ENCODE measurements at regions not wholly inside any gene's neighbourhood (a gene's known extent, or its start where the extent isn't known, plus 50 kb on each side); places are given as distances from the start of the nearest gene placed in this dataset.

DNA sequence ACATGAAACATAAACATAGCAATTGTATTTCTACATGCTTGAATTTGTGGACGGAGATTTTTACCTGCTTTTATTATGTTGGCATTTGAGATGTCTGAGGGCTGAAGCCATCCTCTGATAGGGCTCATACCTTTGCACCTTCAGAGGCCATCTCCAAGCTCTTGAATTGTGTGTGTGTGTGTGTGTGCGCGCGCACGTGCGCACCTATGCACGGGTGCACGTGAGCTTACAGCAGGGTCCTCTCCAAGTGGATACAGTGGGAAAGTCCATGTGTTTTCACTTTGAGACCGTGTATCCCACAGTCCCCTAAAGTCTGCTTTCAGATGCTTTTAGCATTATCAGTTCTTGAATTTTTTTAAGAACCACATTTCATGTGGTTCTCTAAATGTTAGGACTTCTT lies 178.6 kb downstream of the RAB11FIP2 start:
- 84 to 86% methylated on average over 9 of the region's 9 CpGs for WGBS, 2 donors
- no peak overlapping the region for H3K4me3 ChIP-seq
- intact Hi-C loops (cut with DNase I; ENCODE audit: low total_unique reads), result no loop called here
- no peaks in the 10 kb centered on the region for H3K9me3 ChIP-seq
- TF ChIP-seq POLR2A (IDR thresholded peaks at IDR 0.05) (no peak), CTCF (IDR thresholded peaks at IDR 0.05) (no peak)
- no peak overlapping the region for H3K27ac ChIP-seq
- DNase-seq, result no peak
- H3K36me3 ChIP-seq (ENCODE audit: low read depth, missing control alignments), result no peaks in the 10 kb centered on the region
- H3K4me1 ChIP-seq, result no peaks in the 10 kb centered on the region
- H3K27me3 ChIP-seq, result no peaks in the 10 kb centered on the region

- intact Hi-C loops (cut with DNase I; ENCODE audit: low total_unique reads), result no loop called here
- TF ChIP-seq POLR2A (IDR thresholded peaks at IDR 0.05), result no peak
- TF ChIP-seq CTCF (IDR thresholded peaks at IDR 0.05), result no peak
Measured at GRCh38 chr10:117875793-117876192, 170.9 kb downstream of the RAB11FIP2 start.

DNA sequence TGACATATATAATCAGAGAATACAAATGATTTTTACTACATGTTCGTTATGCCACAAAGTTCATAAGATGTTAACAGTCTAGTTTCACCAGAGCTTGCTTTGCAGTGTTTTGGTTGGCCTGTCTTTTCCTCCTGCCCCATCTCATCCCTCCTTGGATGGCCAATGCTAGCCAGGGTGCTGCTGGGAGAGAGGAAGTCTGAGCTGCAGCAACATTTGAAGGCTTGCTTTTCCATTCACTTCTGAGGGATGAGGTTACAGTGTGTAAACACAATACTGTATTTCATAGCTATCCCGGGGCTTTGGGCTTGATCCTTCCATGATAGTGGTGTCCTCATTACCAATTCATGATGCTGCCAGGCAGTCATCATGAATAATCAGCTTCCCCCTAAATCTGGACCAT lies 170.5 kb downstream of the RAB11FIP2 start:
- TF ChIP-seq POLR2A (IDR thresholded peaks at IDR 0.05) (no peak), CTCF (IDR thresholded peaks at IDR 0.05) (no peak)
- H3K36me3 ChIP-seq (ENCODE audit: low read depth, missing control alignments), result no peaks in the 10 kb centered on the region
- no peak overlapping the region for H3K4me3 ChIP-seq
- intact Hi-C loops (cut with DNase I; ENCODE audit: low total_unique reads), result no loop called here
- H3K4me1 ChIP-seq, result no peaks in the 10 kb centered on the region
- no peak overlapping the region for H3K27ac ChIP-seq
- DNase-seq, result no peak
- WGBS, 2 donors, result 71 to 89% methylated on average over 2 of the region's 2 CpGs
- no peaks in the 10 kb centered on the region for H3K27me3 ChIP-seq
- no peaks in the 10 kb centered on the region for H3K9me3 ChIP-seq

More at GRCh38 chr10:117875793-117876192, 170.9 kb downstream of the RAB11FIP2 start:
- H3K4me1 ChIP-seq, result no peaks in the 10 kb centered on the region
- H3K27ac ChIP-seq, result no peak overlapping the region
- H3K27me3 ChIP-seq, result no peaks in the 10 kb centered on the region
- no peaks in the 10 kb centered on the region for H3K36me3 ChIP-seq (ENCODE audit: low read depth, missing control alignments)
- DNase-seq, result no peak
- H3K9me3 ChIP-seq, result no peaks in the 10 kb centered on the region
- H3K4me3 ChIP-seq, result no peak overlapping the region
- WGBS, 2 donors, result 65 to 82% methylated on average over 2 of the region's 2 CpGs

DNA sequence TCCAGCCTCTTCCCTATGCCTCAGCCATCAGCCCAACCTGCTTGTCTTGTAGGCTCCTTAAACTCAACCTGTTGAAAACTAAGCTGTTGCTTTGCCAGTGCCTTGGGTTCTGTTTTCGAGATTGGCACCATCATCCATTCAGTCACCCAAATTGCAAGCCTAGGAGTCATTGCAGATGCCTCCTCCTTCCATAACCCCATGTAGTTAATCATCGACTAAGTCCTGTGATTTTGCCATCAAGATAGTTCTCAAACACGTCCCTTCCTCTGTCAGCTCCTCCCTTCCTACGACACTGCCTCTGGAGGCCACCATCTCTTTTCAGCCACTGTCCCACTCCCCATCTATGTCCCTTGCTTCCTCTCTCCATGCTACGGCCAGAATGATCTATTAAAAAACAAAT lies 168.1 kb downstream of the RAB11FIP2 start:
- H3K27ac ChIP-seq, result no peak overlapping the region
- no peak for DNase-seq
- H3K9me3 ChIP-seq, result no peaks in the 10 kb centered on the region
- H3K27me3 ChIP-seq, result no peaks in the 10 kb centered on the region
- no peaks in the 10 kb centered on the region for H3K36me3 ChIP-seq (ENCODE audit: low read depth, missing control alignments)
- TF ChIP-seq POLR2A (IDR thresholded peaks at IDR 0.05) (no peak), CTCF (IDR thresholded peaks at IDR 0.05) (no peak)
- H3K4me3 ChIP-seq, result no peak overlapping the region
- H3K4me1 ChIP-seq, result no peaks in the 10 kb centered on the region
- 90 to 95% methylated on average over 5 of the region's 5 CpGs for WGBS, 2 donors
- intact Hi-C loops (cut with DNase I; ENCODE audit: low total_unique reads), result no loop called here

DNA sequence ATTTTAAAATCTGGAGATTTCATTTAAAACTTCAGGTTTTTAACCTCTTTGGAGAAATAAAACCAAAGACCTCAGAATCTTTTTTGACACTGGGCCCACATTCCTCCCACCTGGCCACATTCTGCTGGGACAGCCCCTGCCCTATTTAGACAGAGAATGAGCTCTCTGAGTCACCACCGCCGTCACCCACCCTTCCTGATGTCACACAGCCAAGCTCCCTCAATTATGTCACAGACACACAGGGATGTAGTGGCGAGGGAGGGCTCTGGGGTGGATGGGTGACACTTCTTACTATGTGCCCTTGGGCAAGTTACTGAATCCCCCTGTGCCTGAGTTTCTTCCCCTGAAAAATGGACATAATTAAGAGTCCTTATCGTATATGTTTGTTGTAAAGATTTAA lies 162.6 kb downstream of the RAB11FIP2 start:
- no peak for DNase-seq
- WGBS, 2 donors, result 89 to 93% methylated on average over 4 of the region's 4 CpGs
- Histone ChIP-seq H3K9me3 (no peaks in the 10 kb centered on the region), H3K4me1 (no peaks in the 10 kb centered on the region), H3K27ac (no peak overlapping the region), H3K27me3 (no peaks in the 10 kb centered on the region), H3K4me3 (no peak overlapping the region), H3K36me3 (ENCODE audit: low read depth, missing control alignments) (no peaks in the 10 kb centered on the region)
- intact Hi-C loops (cut with DNase I; ENCODE audit: low total_unique reads), result no loop called here
- TF ChIP-seq POLR2A (IDR thresholded peaks at IDR 0.05), result no peak
- no peak for TF ChIP-seq CTCF (IDR thresholded peaks at IDR 0.05)

Measured in testis (tissue), 2 donors.